Esophagus muscularis mucosa (tissue), 4 donors: ENCODE measurements at regions not wholly inside any gene's neighbourhood (a gene's known extent, or its start where the extent isn't known, plus 50 kb on each side); places are given as distances from the start of the nearest gene placed in this dataset.

ENCODE experiments used
- DNase-seq: peaks from one replicate; pipeline ENCODE4 v3.0.0-alpha.2; 2017; ENCODE audit errors: extremely low spot score
- H3K27ac ChIP-seq, 4 donors: fragments of 200-600 bp; sonication (generic); replicated peaks in 1 of 4; 1 replicate in 3 of 4; 2 replicates in 1 of 4; pipeline ENCODE4 v1.5.1; 2016 to 2019; ENCODE audit warnings: mild to moderate bottlenecking in 1 of 4
- H3K27me3 ChIP-seq, 4 donors: fragments of 200-600 bp; sonication (generic); one replicate each; pipeline versions ENCODE4 v1.5.1 to v1.6.0; 2016 to 2019
- H3K36me3 ChIP-seq, 4 donors: fragments of 200-600 bp; sonication (generic); one replicate each; pipeline ENCODE4 v1.5.1; 2016 to 2019
- H3K4me1 ChIP-seq, 4 donors: fragments of 200-600 bp; sonication (generic); one replicate each; pipeline ENCODE4 v1.5.1; 2016 to 2019
- H3K4me3 ChIP-seq, 4 donors: fragments of 200-600 bp; sonication (generic); 1 replicate in 2 of 4; 2 replicates in 2 of 4; pipeline ENCODE4 v1.5.1; 2016 to 2019; ENCODE audit warnings: mild to moderate bottlenecking in 4 of 4, moderate library complexity in 1 of 4
- H3K9me3 ChIP-seq, 4 donors: fragments of 200-600 bp; sonication (generic); 1 replicate in 3 of 4; 2 replicates in 1 of 4; pipeline ENCODE4 v1.5.1; 2016 to 2019
- CTCF ChIP-seq, 3 experiments: fragments of 200-600 bp in 2 of 3; fragments of 450-650 bp in 1 of 3; sonication (generic) in 2 of 3; IDR thresholded peaks; one replicate each; pipeline ENCODE4 v1.5.1; 2017 to 2019; ENCODE audit warnings: antibody characterized with exemption in 3 of 3, mild to moderate bottlenecking in 2 of 3, moderate library complexity in 1 of 3
- EP300 ChIP-seq: sonication (generic); formaldehyde crosslinking; IDR thresholded peaks from one replicate; pipeline ENCODE4 v1.6.1; 2017; ENCODE audit warnings: antibody characterized with exemption
- POLR2A ChIP-seq: fragments of 450-650 bp; IDR thresholded peaks from one replicate; pipeline ENCODE4 v1.6.1; 2017; ENCODE audit warnings: antibody characterized with exemption, moderate library complexity, mild to moderate bottlenecking, low read depth
- POLR2AphosphoS5 ChIP-seq, 2 donors: sonication (generic); formaldehyde crosslinking; IDR thresholded peaks; one replicate each; pipeline ENCODE4 v1.6.1; 2017; ENCODE audit warnings: antibody characterized with exemption in 2 of 2
- WGBS: methylation state at CpG from one replicate; pipeline ENCODE4 v1.1.5; 2018; 5-methylcytosine and 5-hydroxymethylcytosine counted together
- intact Hi-C: fragments of 100-400 bp; cut with DNase I; formaldehyde crosslinking; loops from one replicate; pipeline ENCODE4 v1.15.1; 2023

GRCh38 chr3:27960133-27960532, 238.0 kb upstream of the EOMES start:
- peaks cover 0 to 5% (median 0%) of the 10 kb centered on the region in 4 donors for H3K9me3 ChIP-seq
- intact Hi-C loops: no loop called here
- TF ChIP-seq CTCF (IDR thresholded peaks at IDR 0.05) (no peak), EP300 (no peak), POLR2AphosphoS5 (IDR thresholded peaks at IDR 0.05) (no peak), POLR2A (no peak)
- no peaks in the 10 kb centered on the region for H3K4me1 ChIP-seq
- H3K27ac ChIP-seq: no peak overlapping the region
- no peaks in the 10 kb centered on the region for H3K27me3 ChIP-seq
- H3K36me3 ChIP-seq: no peaks in the 10 kb centered on the region
- no peak overlapping the region for H3K4me3 ChIP-seq
- DNase-seq: no peak
- 80% methylated on average over 2 of the region's 2 CpGs for WGBS

- H3K9me3 ChIP-seq: no peaks in the 10 kb centered on the region
- H3K4me3 ChIP-seq: no peak overlapping the region
- TF ChIP-seq CTCF (IDR thresholded peaks at IDR 0.05): no peak
- TF ChIP-seq POLR2A: no peak
- no peak for TF ChIP-seq EP300
- TF ChIP-seq POLR2AphosphoS5 (IDR thresholded peaks at IDR 0.05): no peak
- no peak for DNase-seq
- H3K36me3 ChIP-seq: no peaks in the 10 kb centered on the region
- no peak overlapping the region for H3K27ac ChIP-seq
- H3K27me3 ChIP-seq: no peaks in the 10 kb centered on the region
- H3K4me1 ChIP-seq: no peaks in the 10 kb centered on the region
- 86% methylated on average over 3 of the region's 3 CpGs for WGBS
- intact Hi-C loops: no loop called here
Measured at GRCh38 chr3:27963519-27963918, 241.4 kb upstream of the EOMES start.

GRCh38 chr3:27971600-27971999, 249.5 kb upstream of the EOMES start:
- Histone ChIP-seq H3K9me3 (no peaks in the 10 kb centered on the region), H3K36me3 (no peaks in the 10 kb centered on the region), H3K27ac (no peak overlapping the region), H3K4me3 (no peak overlapping the region), H3K4me1 (no peaks in the 10 kb centered on the region), H3K27me3 (peaks cover 0 to 4% (median 0%) of the 10 kb centered on the region in 4 donors)
- TF ChIP-seq EP300 (no peak), POLR2A (no peak), POLR2AphosphoS5 (IDR thresholded peaks at IDR 0.05) (no peak), CTCF (IDR thresholded peaks at IDR 0.05) (no peak)
- intact Hi-C loops: no loop called here
- 56% methylated on average over 5 of the region's 5 CpGs for WGBS
- no peak for DNase-seq

- no peak overlapping the region for H3K27ac ChIP-seq
- intact Hi-C loops: no loop called here
- H3K27me3 ChIP-seq: peaks cover 0 to 4% (median 0%) of the 10 kb centered on the region in 4 donors
- no peaks in the 10 kb centered on the region for H3K4me1 ChIP-seq
- no peaks in the 10 kb centered on the region for H3K9me3 ChIP-seq
- no peaks in the 10 kb centered on the region for H3K36me3 ChIP-seq
- no peak overlapping the region for H3K4me3 ChIP-seq
- DNase-seq: no peak
- WGBS: 74% methylated on average over 2 of the region's 2 CpGs
- TF ChIP-seq EP300 (no peak), POLR2A (no peak), CTCF (IDR thresholded peaks at IDR 0.05) (no peak), POLR2AphosphoS5 (IDR thresholded peaks at IDR 0.05) (no peak)
Measured at GRCh38 chr3:27976933-27977332, 254.8 kb upstream of the EOMES start.

- DNase-seq: no peak
- H3K36me3 ChIP-seq: no peaks in the 10 kb centered on the region
- no peak overlapping the region for H3K4me3 ChIP-seq
- H3K4me1 ChIP-seq: no peaks in the 10 kb centered on the region
- no peak overlapping the region for H3K27ac ChIP-seq
- WGBS: 78% methylated on average over 3 of the region's 3 CpGs
- no peaks in the 10 kb centered on the region for H3K9me3 ChIP-seq
- intact Hi-C loops: no loop called here
- H3K27me3 ChIP-seq: peaks cover 0 to 3% (median 0%) of the 10 kb centered on the region in 4 donors
- TF ChIP-seq CTCF (IDR thresholded peaks at IDR 0.05) (no peak), POLR2A (no peak), EP300 (no peak), POLR2AphosphoS5 (IDR thresholded peaks at IDR 0.05) (no peak)
Measured at GRCh38 chr3:27978440-27978839, 256.3 kb upstream of the EOMES start.
